ENCODE measurements at regions not wholly inside any gene's neighbourhood (a gene's known extent, or its start where the extent isn't known, plus 50 kb on each side); places are given as distances from the start of the nearest gene placed in this dataset.
A peak's percentile ranks its signal among the peaks of the same experiment; 100 is the strongest.

DNA sequence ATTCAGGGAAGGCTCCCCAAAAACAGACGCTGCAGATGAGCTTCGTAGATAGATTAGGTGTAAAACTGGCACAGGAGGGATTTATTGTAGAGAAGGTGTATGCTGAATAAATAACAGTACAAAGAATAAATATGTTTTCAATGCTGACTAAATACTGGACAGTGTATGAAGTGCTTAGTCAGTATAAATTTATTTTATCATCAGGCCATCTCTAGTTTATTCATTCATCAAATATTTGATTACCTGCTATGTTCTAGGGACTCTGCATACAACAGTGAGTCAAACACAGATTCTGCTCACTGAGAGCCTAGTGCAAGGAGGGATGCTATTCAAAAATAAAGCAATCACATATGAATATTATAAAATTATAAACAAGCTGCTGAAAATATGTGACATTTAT lies 63.6 kb upstream of the TSPAN5 start:
- no peak overlapping the region for H3K27ac ChIP-seq
- ChIA-PET POLR2A (ENCODE audit: low non-redundant PET) (no interaction called here), CTCF (interaction anchor here (0.6 kb wide), 1 partner anchor 24 kb away, joined by 3 read pairs; no protein-coding TSS in a partner anchor)
- TF ChIP-seq, protein P1, sequence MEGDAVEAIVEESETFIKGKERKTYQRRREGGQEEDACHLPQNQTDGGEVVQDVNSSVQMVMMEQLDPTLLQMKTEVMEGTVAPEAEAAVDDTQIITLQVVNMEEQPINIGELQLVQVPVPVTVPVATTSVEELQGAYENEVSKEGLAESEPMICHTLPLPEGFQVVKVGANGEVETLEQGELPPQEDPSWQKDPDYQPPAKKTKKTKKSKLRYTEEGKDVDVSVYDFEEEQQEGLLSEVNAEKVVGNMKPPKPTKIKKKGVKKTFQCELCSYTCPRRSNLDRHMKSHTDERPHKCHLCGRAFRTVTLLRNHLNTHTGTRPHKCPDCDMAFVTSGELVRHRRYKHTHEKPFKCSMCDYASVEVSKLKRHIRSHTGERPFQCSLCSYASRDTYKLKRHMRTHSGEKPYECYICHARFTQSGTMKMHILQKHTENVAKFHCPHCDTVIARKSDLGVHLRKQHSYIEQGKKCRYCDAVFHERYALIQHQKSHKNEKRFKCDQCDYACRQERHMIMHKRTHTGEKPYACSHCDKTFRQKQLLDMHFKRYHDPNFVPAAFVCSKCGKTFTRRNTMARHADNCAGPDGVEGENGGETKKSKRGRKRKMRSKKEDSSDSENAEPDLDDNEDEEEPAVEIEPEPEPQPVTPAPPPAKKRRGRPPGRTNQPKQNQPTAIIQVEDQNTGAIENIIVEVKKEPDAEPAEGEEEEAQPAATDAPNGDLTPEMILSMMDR (conservative IDR thresholded peaks at IDR 0.05; ENCODE audit: low read depth) = no peak
- no peak for DNase-seq (ENCODE audit: low spot score)

GRCh38 chr4:98720871-98721480 lies 62.6 kb upstream of the TSPAN5 start:
- peak; percentile 41 for DNase-seq (ENCODE audit: low spot score)
- POLR2A ChIA-PET (ENCODE audit: low non-redundant PET) = no interaction called here
- TF ChIP-seq, protein P1 (conservative IDR thresholded peaks at IDR 0.05; ENCODE audit: low read depth) = no peak
- no peak overlapping the region for H3K27ac ChIP-seq
- CTCF ChIA-PET = no interaction called here

DNA sequence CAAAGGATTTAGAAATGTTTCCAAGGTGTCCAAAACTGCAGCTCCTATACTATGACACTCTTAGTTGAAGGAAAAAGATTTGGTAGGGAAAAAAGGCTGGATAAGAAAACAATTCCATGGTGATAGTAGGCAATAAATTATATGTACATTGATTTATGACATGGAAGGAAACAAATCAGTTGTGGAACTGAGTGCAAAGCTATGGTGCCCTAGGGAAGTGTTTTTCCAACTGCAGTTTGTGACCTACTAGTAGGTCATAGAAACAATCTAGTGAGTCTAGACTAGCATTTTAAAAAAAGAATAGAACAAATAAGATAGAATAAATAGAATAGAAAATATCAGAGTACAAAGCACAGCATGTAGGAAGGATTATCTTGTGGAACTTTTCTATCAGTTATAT lies 58.4 kb upstream of the TSPAN5 start:
- H3K27ac ChIP-seq = no peak overlapping the region
- POLR2A ChIA-PET (ENCODE audit: low non-redundant PET) = no interaction called here
- TF ChIP-seq, protein P1 (conservative IDR thresholded peaks at IDR 0.05; ENCODE audit: low read depth) = no peak
- CTCF ChIA-PET = interaction anchor here (0.7 kb wide), 1 partner anchor 149 kb away, joined by 8 read pairs; no protein-coding TSS in a partner anchor
- DNase-seq (ENCODE audit: low spot score) = no peak

GRCh38 chr4:98712607-98713006 lies 54.2 kb upstream of the TSPAN5 start:
- H3K27ac ChIP-seq = no peak overlapping the region
- ChIA-PET CTCF (interaction anchor here (0.7 kb wide), 1 partner anchor 264 kb away, joined by 5 read pairs; no protein-coding TSS in a partner anchor), POLR2A (ENCODE audit: low non-redundant PET) (no interaction called here)
- DNase-seq (ENCODE audit: low spot score) = no peak
- TF ChIP-seq, protein P1 (conservative IDR thresholded peaks at IDR 0.05; ENCODE audit: low read depth) = no peak

- ChIA-PET CTCF (no interaction called here), POLR2A (ENCODE audit: low non-redundant PET) (no interaction called here)
- TF ChIP-seq, protein P1 (conservative IDR thresholded peaks at IDR 0.05; ENCODE audit: low read depth) = no peak
- no peak for DNase-seq (ENCODE audit: low spot score)
- H3K27ac ChIP-seq = no peak overlapping the region
These were observed 53.1 kb upstream of the TSPAN5 start for GRCh38 chr4:98711526-98711925.

- no peak overlapping the region for H3K27ac ChIP-seq
- ChIA-PET CTCF (no interaction called here), POLR2A (ENCODE audit: low non-redundant PET) (no interaction called here)
- TF ChIP-seq, protein P1 (conservative IDR thresholded peaks at IDR 0.05; ENCODE audit: low read depth) = no peak
- DNase-seq (ENCODE audit: low spot score) = no peak
These were observed 52.4 kb upstream of the TSPAN5 start for GRCh38 chr4:98710831-98711230.

All from RWPE1 (cell line).